Activated T-helper 2 cell treated with anti-CD3 and anti-CD28 coated beads, Interferon-gamma antibody, Interleukin-2, Interleukin-4, amounts not matched to agents 10 μg/mL and 5 μg/mL and 100 μg/mL, durations not matched to agents 14 hours and 24 hours and 36 hours (primary cell): ENCODE measurements at regions not wholly inside any gene's neighbourhood (a gene's known extent, or its start where the extent isn't known, plus 50 kb on each side); places are given as distances from the start of the nearest gene placed in this dataset.

Source experiments
- DNase-seq: peaks from one replicate; pipeline ENCODE4 v3.0.0; 2021; ENCODE audit warnings: low spot score
- H3K27ac Mint-ChIP-seq: one replicate; pipeline ENCODE4 v1.8.0; 2021; ENCODE audit warnings: mixed read lengths
- H3K27me3 Mint-ChIP-seq: one replicate; pipeline ENCODE4 v1.8.0; 2021; ENCODE audit warnings: low read depth, mixed read lengths
- H3K36me3 Mint-ChIP-seq: one replicate; pipeline ENCODE4 v1.8.0; 2021; ENCODE audit warnings: low read depth, mixed read lengths
- H3K4me1 Mint-ChIP-seq: one replicate; pipeline ENCODE4 v1.8.0; 2021; ENCODE audit warnings: low read depth, mixed read lengths
- H3K4me3 Mint-ChIP-seq: one replicate; pipeline ENCODE4 v1.8.0; 2021; ENCODE audit warnings: low read depth, mild to moderate bottlenecking, moderate library complexity, mixed read lengths
- H3K9me3 Mint-ChIP-seq: one replicate; pipeline ENCODE4 v1.8.0; 2021; ENCODE audit warnings: mixed read lengths
- intact Hi-C: fragments of 100-400 bp; cut with micrococcal nuclease; formaldehyde crosslinking; loops from one replicate; pipeline ENCODE4 v1.15.1; 2023

GRCh38 chr3:80141557-80141956 lies 373.8 kb upstream of the ROBO1 start:
- Mint-ChIP-seq H3K9me3 (peaks cover 62% of the 10 kb centered on the region), H3K27me3 (no peaks in the 10 kb centered on the region), H3K4me3 (no peak overlapping the region), H3K4me1 (no peaks in the 10 kb centered on the region), H3K36me3 (no peaks in the 10 kb centered on the region), H3K27ac (no peak overlapping the region)
- no peak for DNase-seq
- intact Hi-C loops: no loop called here

- no peaks in the 10 kb centered on the region for H3K36me3 Mint-ChIP-seq
- no peak for DNase-seq
- no peak overlapping the region for H3K27ac Mint-ChIP-seq
- intact Hi-C loops: no loop called here
- H3K4me1 Mint-ChIP-seq: no peaks in the 10 kb centered on the region
- H3K27me3 Mint-ChIP-seq: no peaks in the 10 kb centered on the region
- H3K9me3 Mint-ChIP-seq: peaks cover 42% of the 10 kb centered on the region
- H3K4me3 Mint-ChIP-seq: no peak overlapping the region
Observed at GRCh38 chr3:80116281-80116680, 348.5 kb upstream of the ROBO1 start.

GRCh38 chr3:80114694-80115093 lies 346.9 kb upstream of the ROBO1 start:
- Mint-ChIP-seq H3K36me3 (no peaks in the 10 kb centered on the region), H3K4me1 (no peaks in the 10 kb centered on the region), H3K4me3 (no peak overlapping the region), H3K9me3 (peaks cover 38% of the 10 kb centered on the region), H3K27ac (no peak overlapping the region), H3K27me3 (no peaks in the 10 kb centered on the region)
- no peak for DNase-seq
- intact Hi-C loops: no loop called here

- DNase-seq: no peak
- Mint-ChIP-seq H3K9me3 (peaks cover 29% of the 10 kb centered on the region), H3K4me1 (no peaks in the 10 kb centered on the region), H3K27ac (no peak overlapping the region), H3K27me3 (no peaks in the 10 kb centered on the region), H3K4me3 (no peak overlapping the region), H3K36me3 (no peaks in the 10 kb centered on the region)
- intact Hi-C loops: no loop called here
Observed at GRCh38 chr3:80113331-80113730, 345.5 kb upstream of the ROBO1 start.

GRCh38 chr3:80099559-80100066 lies 331.8 kb upstream of the ROBO1 start:
- Mint-ChIP-seq H3K27me3 (no peaks in the 10 kb centered on the region), H3K36me3 (no peaks in the 10 kb centered on the region), H3K4me3 (no peak overlapping the region), H3K4me1 (no peaks in the 10 kb centered on the region), H3K9me3 (peaks cover 15% of the 10 kb centered on the region), H3K27ac (no peak overlapping the region)
- intact Hi-C loops: no loop called here
- DNase-seq: no peak

GRCh38 chr3:80097674-80098073 lies 329.9 kb upstream of the ROBO1 start:
- intact Hi-C loops: no loop called here
- no peaks in the 10 kb centered on the region for H3K4me1 Mint-ChIP-seq
- no peak overlapping the region for H3K4me3 Mint-ChIP-seq
- no peaks in the 10 kb centered on the region for H3K27me3 Mint-ChIP-seq
- no peak overlapping the region for H3K27ac Mint-ChIP-seq
- H3K36me3 Mint-ChIP-seq: no peaks in the 10 kb centered on the region
- no peak for DNase-seq
- H3K9me3 Mint-ChIP-seq: peaks cover 9% of the 10 kb centered on the region

GRCh38 chr3:80096909-80097308 lies 329.1 kb upstream of the ROBO1 start:
- intact Hi-C loops: no loop called here
- Mint-ChIP-seq H3K36me3 (no peaks in the 10 kb centered on the region), H3K4me1 (no peaks in the 10 kb centered on the region), H3K27ac (no peak overlapping the region), H3K27me3 (no peaks in the 10 kb centered on the region), H3K9me3 (peaks cover 14% of the 10 kb centered on the region), H3K4me3 (no peak overlapping the region)
- DNase-seq: no peak

GRCh38 chr3:80094589-80094988 lies 326.8 kb upstream of the ROBO1 start:
- Mint-ChIP-seq H3K36me3 (no peaks in the 10 kb centered on the region), H3K9me3 (peaks cover 11% of the 10 kb centered on the region), H3K4me1 (no peaks in the 10 kb centered on the region), H3K4me3 (no peak overlapping the region), H3K27ac (no peak overlapping the region), H3K27me3 (no peaks in the 10 kb centered on the region)
- intact Hi-C loops: no loop called here
- no peak for DNase-seq

GRCh38 chr3:80087767-80088166 lies 320.0 kb upstream of the ROBO1 start:
- no peaks in the 10 kb centered on the region for H3K4me1 Mint-ChIP-seq
- no peak overlapping the region for H3K4me3 Mint-ChIP-seq
- no peaks in the 10 kb centered on the region for H3K27me3 Mint-ChIP-seq
- intact Hi-C loops: no loop called here
- no peaks in the 10 kb centered on the region for H3K36me3 Mint-ChIP-seq
- no peak overlapping the region for H3K27ac Mint-ChIP-seq
- DNase-seq: no peak
- H3K9me3 Mint-ChIP-seq: peaks cover 20% of the 10 kb centered on the region

GRCh38 chr3:80086426-80086825 lies 318.6 kb upstream of the ROBO1 start:
- intact Hi-C loops: no loop called here
- Mint-ChIP-seq H3K4me3 (no peak overlapping the region), H3K9me3 (peaks cover 19% of the 10 kb centered on the region), H3K27me3 (no peaks in the 10 kb centered on the region), H3K36me3 (no peaks in the 10 kb centered on the region), H3K4me1 (no peaks in the 10 kb centered on the region), H3K27ac (no peak overlapping the region)
- DNase-seq: no peak

GRCh38 chr3:80079886-80080285 lies 312.1 kb upstream of the ROBO1 start:
- DNase-seq: no peak
- no peaks in the 10 kb centered on the region for H3K27me3 Mint-ChIP-seq
- intact Hi-C loops: no loop called here
- H3K4me1 Mint-ChIP-seq: no peaks in the 10 kb centered on the region
- H3K27ac Mint-ChIP-seq: no peak overlapping the region
- no peak overlapping the region for H3K4me3 Mint-ChIP-seq
- H3K36me3 Mint-ChIP-seq: no peaks in the 10 kb centered on the region
- peaks cover 32% of the 10 kb centered on the region for H3K9me3 Mint-ChIP-seq

GRCh38 chr3:80068459-80068858 lies 300.7 kb upstream of the ROBO1 start:
- Mint-ChIP-seq H3K4me3 (no peak overlapping the region), H3K36me3 (no peaks in the 10 kb centered on the region), H3K27me3 (no peaks in the 10 kb centered on the region), H3K9me3 (peaks cover 43% of the 10 kb centered on the region), H3K27ac (no peak overlapping the region), H3K4me1 (no peaks in the 10 kb centered on the region)
- intact Hi-C loops: no loop called here
- no peak for DNase-seq

GRCh38 chr3:80063535-80063934 lies 295.7 kb upstream of the ROBO1 start:
- no peak for DNase-seq
- Mint-ChIP-seq H3K27ac (no peak overlapping the region), H3K4me1 (no peaks in the 10 kb centered on the region), H3K27me3 (no peaks in the 10 kb centered on the region), H3K36me3 (no peaks in the 10 kb centered on the region), H3K4me3 (no peak overlapping the region), H3K9me3 (peaks cover 37% of the 10 kb centered on the region)
- intact Hi-C loops: no loop called here

GRCh38 chr3:80060664-80061063 lies 292.9 kb upstream of the ROBO1 start:
- H3K27ac Mint-ChIP-seq: no peak overlapping the region
- no peaks in the 10 kb centered on the region for H3K27me3 Mint-ChIP-seq
- intact Hi-C loops: no loop called here
- no peak for DNase-seq
- H3K4me3 Mint-ChIP-seq: no peak overlapping the region
- H3K36me3 Mint-ChIP-seq: no peaks in the 10 kb centered on the region
- peaks cover 34% of the 10 kb centered on the region for H3K9me3 Mint-ChIP-seq
- H3K4me1 Mint-ChIP-seq: no peaks in the 10 kb centered on the region
